ENCODE measurements at regions not wholly inside any gene's neighbourhood (a gene's known extent, or its start where the extent isn't known, plus 50 kb on each side); places are given as distances from the start of the nearest gene placed in this dataset.
A peak's percentile ranks its signal among the peaks of the same experiment; 100 is the strongest.

DNA sequence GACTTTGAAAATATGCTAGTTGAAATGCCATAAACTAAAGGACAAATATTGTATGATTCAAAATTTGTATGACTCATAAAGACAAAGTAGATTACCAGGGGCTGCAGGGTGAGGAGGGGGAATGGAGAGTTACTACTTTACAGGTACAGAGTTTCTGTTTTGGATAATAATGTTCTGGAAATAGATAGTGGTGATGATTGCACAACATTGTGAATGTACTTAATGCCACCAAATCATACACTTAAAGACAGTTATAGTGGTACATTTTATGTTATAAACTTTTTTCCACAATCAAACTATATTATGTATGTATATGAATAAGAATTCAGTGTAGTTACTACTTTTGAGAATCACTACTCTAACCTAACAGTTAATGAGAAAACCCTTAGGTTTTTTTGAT lies 368.1 kb downstream of the ZFHX3 start:
- ChIA-PET CTCF (ENCODE audit: partially characterized antibody) (no interaction called here), POLR2A (ENCODE audit: partially characterized antibody) (no interaction called here)
- Histone ChIP-seq H2BK12ac (ENCODE audit: low read depth, low read length) (no peak overlapping the region), H3K9me3 (ENCODE audit: insufficient read depth in 2 of 2, low read depth in 1 of 2, low read length in 1 of 2) (no peaks in the 10 kb centered on the region), H3K27ac (ENCODE audit: low read depth, low read length) (no peak overlapping the region), H3K4me2 (ENCODE audit: insufficient read depth in 1 of 2, low read depth in 2 of 2, low read length in 2 of 2) (no peak overlapping the region), H4K91ac (replicated peaks; ENCODE audit: insufficient read length, low read length) (no peak overlapping the region), H3K14ac (ENCODE audit: insufficient read length) (no peak overlapping the region), H2BK120ac (replicated peaks; ENCODE audit: low read depth, low read length) (no peak overlapping the region), H4K20me1 (replicated peaks in 1 of 2; ENCODE audit: control insufficient read depth in 1 of 2, insufficient read depth in 2 of 2, low read length in 2 of 2) (no peaks in the 10 kb centered on the region), H3K4ac (replicated peaks; ENCODE audit: insufficient read length, low read depth, low read length) (no peak overlapping the region), H3K56ac (replicated peaks; ENCODE audit: insufficient read length, low read depth, low read length) (no peak overlapping the region), H4K5ac (ENCODE audit: insufficient read length, low read depth, low read length) (no peak overlapping the region), H3K79me1 (ENCODE audit: low read depth, low read length) (no peaks in the 10 kb centered on the region), H3K18ac (ENCODE audit: extremely low read depth, low read length) (no peak overlapping the region), H3K9ac (replicated peaks in 1 of 4; ENCODE audit: extremely low read depth in 1 of 4, low read depth in 3 of 4, low read length in 3 of 4) (no peak overlapping the region), H2BK15ac (ENCODE audit: low read length) (no peak overlapping the region), H3K27me3 (replicated peaks in 1 of 4; ENCODE audit: control insufficient read depth in 3 of 4, extremely low read depth in 1 of 4, insufficient read depth in 3 of 4, low read length in 3 of 4) (no peaks in the 10 kb centered on the region), H2BK20ac (ENCODE audit: low read length) (no peak overlapping the region), H3K4me3 (ENCODE audit: extremely low read depth in 1 of 4, insufficient read depth in 2 of 4, low read depth in 3 of 4, low read length in 4 of 4) (no peak overlapping the region), H4K8ac (ENCODE audit: extremely low read depth, insufficient read depth, low read length) (no peak overlapping the region), H2AK5ac (ENCODE audit: low read depth, low read length) (no peak overlapping the region), H3K36me3 (ENCODE audit: control insufficient read depth in 2 of 4, insufficient read depth in 4 of 4, low read length in 3 of 4) (no peaks in the 10 kb centered on the region), H2AFZ (ENCODE audit: low read length) (no peak overlapping the region), H3K4me1 (replicated peaks in 1 of 4; ENCODE audit: control insufficient read depth in 3 of 4, insufficient read depth in 4 of 4, low read length in 3 of 4) (no peaks in the 10 kb centered on the region), H3K79me2 (ENCODE audit: control insufficient read depth in 1 of 2, insufficient read depth in 2 of 2, low read length in 2 of 2) (no peaks in the 10 kb centered on the region), H3K23me2 (ENCODE audit: low read depth, low read length) (no peaks in the 10 kb centered on the region), H2BK5ac (ENCODE audit: low read depth, low read length) (no peak overlapping the region), H3K23ac (ENCODE audit: insufficient read length) (no peak overlapping the region)
- FAIRE-seq (no peak), DNase-seq (ENCODE audit: low read depth in 1 of 2, low spot score in 2 of 2) (no peak)
- peak; percentile 8; the same call in 1 of the 2 replicates for TF ChIP-seq CEBPB (IDR thresholded peaks at IDR 0.05; ENCODE audit: low read depth, low read length)
- TF ChIP-seq SP1 (IDR thresholded peaks at IDR 0.05; ENCODE audit: low read depth, low read length) = no peak
